Prostate gland (tissue), 2 donors: ENCODE measurements at regions not wholly inside any gene's neighbourhood (a gene's known extent, or its start where the extent isn't known, plus 50 kb on each side); places are given as distances from the start of the nearest gene placed in this dataset.

ENCODE experiments used
- CTCF ChIP-seq, 4 experiments: fragments of 200-600 bp in 2 of 4; fragments of 450-650 bp in 2 of 4; sonication (generic) in 2 of 4; IDR thresholded peaks; 1 replicate in 3 of 4; 2 replicates in 1 of 4; pipeline ENCODE4 v1.5.1; 2016 to 2019; ENCODE audit warnings: antibody characterized with exemption in 4 of 4, mild to moderate bottlenecking in 2 of 4, moderate library complexity in 2 of 4
- POLR2A ChIP-seq: fragments of 450-650 bp; IDR thresholded peaks from one replicate; pipeline ENCODE4 v1.6.1; 2016; ENCODE audit warnings: antibody characterized with exemption, mild to moderate bottlenecking

- no peak for TF ChIP-seq CTCF (IDR thresholded peaks at IDR 0.05)
- TF ChIP-seq POLR2A, result no peak
These were observed 515.8 kb upstream of the ARRDC3 start for GRCh38 chr5:91898898-91899297.
